Nephron (organoid): ENCODE measurements at regions not wholly inside any gene's neighbourhood (a gene's known extent, or its start where the extent isn't known, plus 50 kb on each side); places are given as distances from the start of the nearest gene placed in this dataset.
A peak's percentile ranks its signal among the peaks of the same experiment; 100 is the strongest.

Source experiments
- H3K27ac Mint-ChIP-seq, 3 experiments: 2 replicates each; pipeline ENCODE4 v1.8.0; 2020; ENCODE audit warnings: mixed read lengths in 3 of 3, mild to moderate bottlenecking in 2 of 3, moderate library complexity in 1 of 3
- H3K27me3 Mint-ChIP-seq: 2 replicates; pipeline ENCODE4 v1.8.0; 2021; ENCODE audit warnings: low read depth, mild to moderate bottlenecking, moderate library complexity, mixed read lengths
- H3K36me3 Mint-ChIP-seq: 2 replicates; pipeline ENCODE4 v1.8.0; 2020; ENCODE audit warnings: low read depth, mixed read lengths
- H3K4me1 Mint-ChIP-seq: 2 replicates; pipeline ENCODE4 v1.8.0; 2020; ENCODE audit warnings: mixed read lengths
- H3K4me3 Mint-ChIP-seq, 3 experiments: 2 replicates each; pipeline ENCODE4 v1.8.0; 2020; ENCODE audit warnings: mild to moderate bottlenecking in 3 of 3, mixed read lengths in 3 of 3, moderate library complexity in 2 of 3
- H3K9me3 Mint-ChIP-seq: 2 replicates; pipeline ENCODE4 v1.8.0; 2020; ENCODE audit warnings: mixed read lengths
- TF ChIP-seq, protein P1 (sequence below), 3 experiments: fragments of 200-600 bp; sonication (generic); IDR thresholded peaks; one replicate each; pipeline ENCODE4 v1.5.0; 2021; ENCODE audit warnings: antibody characterized with exemption in 3 of 3; ENCODE audit not compliant: unreplicated experiment in 3 of 3

DNA sequence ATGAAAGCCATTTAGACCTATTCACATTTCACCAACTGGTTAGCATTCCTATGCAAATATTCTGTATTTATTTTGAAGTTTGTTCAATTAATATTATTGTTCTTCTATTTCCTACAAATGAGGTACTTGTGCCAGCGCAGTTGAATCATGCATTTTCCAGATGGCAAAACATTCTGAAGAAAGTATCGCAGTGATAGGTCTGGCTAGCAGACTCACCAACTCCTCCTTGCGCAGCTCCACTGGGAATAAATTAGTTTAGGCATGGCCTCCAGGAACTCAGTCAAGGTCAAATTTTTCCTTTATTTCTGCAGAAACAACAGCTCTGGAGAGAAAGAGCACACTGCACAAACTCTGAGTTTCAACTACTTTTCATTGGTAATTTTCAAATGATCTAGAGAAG is 437.7 kb downstream of the COL12A1 start:
- Mint-ChIP-seq H3K36me3 (no peaks in the 10 kb centered on the region), H3K9me3 (no peaks in the 10 kb centered on the region), H3K4me3 (no peak overlapping the region), H3K27ac (no peak overlapping the region), H3K4me1 (no peaks in the 10 kb centered on the region), H3K27me3 (no peaks in the 10 kb centered on the region)
- TF ChIP-seq, protein P1, sequence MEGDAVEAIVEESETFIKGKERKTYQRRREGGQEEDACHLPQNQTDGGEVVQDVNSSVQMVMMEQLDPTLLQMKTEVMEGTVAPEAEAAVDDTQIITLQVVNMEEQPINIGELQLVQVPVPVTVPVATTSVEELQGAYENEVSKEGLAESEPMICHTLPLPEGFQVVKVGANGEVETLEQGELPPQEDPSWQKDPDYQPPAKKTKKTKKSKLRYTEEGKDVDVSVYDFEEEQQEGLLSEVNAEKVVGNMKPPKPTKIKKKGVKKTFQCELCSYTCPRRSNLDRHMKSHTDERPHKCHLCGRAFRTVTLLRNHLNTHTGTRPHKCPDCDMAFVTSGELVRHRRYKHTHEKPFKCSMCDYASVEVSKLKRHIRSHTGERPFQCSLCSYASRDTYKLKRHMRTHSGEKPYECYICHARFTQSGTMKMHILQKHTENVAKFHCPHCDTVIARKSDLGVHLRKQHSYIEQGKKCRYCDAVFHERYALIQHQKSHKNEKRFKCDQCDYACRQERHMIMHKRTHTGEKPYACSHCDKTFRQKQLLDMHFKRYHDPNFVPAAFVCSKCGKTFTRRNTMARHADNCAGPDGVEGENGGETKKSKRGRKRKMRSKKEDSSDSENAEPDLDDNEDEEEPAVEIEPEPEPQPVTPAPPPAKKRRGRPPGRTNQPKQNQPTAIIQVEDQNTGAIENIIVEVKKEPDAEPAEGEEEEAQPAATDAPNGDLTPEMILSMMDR (IDR thresholded peaks at IDR 0.05; ENCODE audit: unreplicated experiment in 3 of 3) = no peak

DNA sequence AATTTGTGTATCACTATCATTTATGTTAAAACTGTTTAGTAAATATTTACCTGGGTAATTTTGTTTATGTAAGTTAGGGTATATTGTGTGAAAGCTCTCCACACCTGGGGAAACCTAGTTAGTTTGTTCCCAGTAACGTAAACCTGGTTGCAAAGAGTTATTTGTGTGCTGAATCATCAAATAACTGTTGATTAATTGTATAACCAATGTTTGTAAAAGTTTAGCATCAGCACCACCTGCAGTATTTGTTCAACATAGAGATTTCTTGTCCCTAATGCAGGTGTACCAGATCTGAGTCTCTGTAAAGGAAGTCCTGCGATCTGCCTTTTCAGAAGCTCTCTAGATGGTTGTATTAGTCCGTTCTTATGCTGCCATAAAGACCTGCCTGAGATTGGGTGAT is 440.4 kb downstream of the COL12A1 start:
- Mint-ChIP-seq H3K4me1 (no peaks in the 10 kb centered on the region), H3K27me3 (no peaks in the 10 kb centered on the region), H3K4me3 (no peak overlapping the region), H3K9me3 (no peaks in the 10 kb centered on the region), H3K27ac (peak overlapping the region in 1 of 3 experiments; percentile 50), H3K36me3 (no peaks in the 10 kb centered on the region)
- TF ChIP-seq, protein P1 (IDR thresholded peaks at IDR 0.05; ENCODE audit: unreplicated experiment in 3 of 3) = no peak

DNA sequence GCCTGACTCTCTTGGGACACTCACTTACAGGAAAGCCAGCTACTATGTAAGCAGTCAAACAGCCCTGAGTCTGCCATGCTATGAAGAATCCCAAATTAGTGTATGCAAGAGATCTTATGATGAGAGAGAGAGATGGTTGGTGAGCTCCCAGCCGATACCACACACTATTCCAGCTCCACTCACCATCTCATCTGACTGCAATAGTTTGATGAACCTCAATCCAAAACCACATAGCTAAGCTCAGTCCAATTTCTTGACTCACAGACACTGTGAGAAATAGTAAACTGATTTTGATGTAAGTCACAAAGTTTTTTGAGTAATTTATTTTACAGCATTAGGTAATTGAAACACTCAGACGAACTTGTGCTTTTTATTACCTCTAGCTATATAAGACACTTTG is 441.4 kb downstream of the COL12A1 start:
- TF ChIP-seq, protein P1 (IDR thresholded peaks at IDR 0.05; ENCODE audit: unreplicated experiment in 3 of 3) = no peak
- Mint-ChIP-seq H3K27ac (no peak overlapping the region), H3K4me3 (no peak overlapping the region), H3K27me3 (no peaks in the 10 kb centered on the region), H3K9me3 (no peaks in the 10 kb centered on the region), H3K36me3 (no peaks in the 10 kb centered on the region), H3K4me1 (no peaks in the 10 kb centered on the region)

DNA sequence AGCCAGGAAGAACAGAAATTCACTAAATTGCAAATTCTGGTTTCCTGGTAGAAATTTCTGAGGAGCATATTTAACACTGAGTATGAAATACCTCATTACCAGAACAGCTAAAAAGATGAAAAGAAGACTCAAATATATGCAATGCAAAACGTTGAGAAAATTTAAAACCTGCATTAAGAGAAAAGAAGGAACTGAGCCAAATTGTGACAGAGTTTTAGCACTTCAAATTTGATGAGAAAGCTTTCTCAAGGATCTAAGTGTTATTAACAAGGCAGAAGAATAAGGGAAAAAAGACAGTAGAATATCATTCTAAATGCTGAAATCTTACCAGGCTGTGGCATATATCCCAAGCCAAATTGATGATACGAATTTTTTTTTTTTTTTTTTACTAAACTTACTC is 443.0 kb downstream of the COL12A1 start:
- H3K4me1 Mint-ChIP-seq = no peaks in the 10 kb centered on the region
- no peaks in the 10 kb centered on the region for H3K27me3 Mint-ChIP-seq
- no peaks in the 10 kb centered on the region for H3K36me3 Mint-ChIP-seq
- H3K4me3 Mint-ChIP-seq = no peak overlapping the region
- no peak overlapping the region for H3K27ac Mint-ChIP-seq
- TF ChIP-seq, protein P1 (IDR thresholded peaks at IDR 0.05; ENCODE audit: unreplicated experiment in 3 of 3) = no peak
- no peaks in the 10 kb centered on the region for H3K9me3 Mint-ChIP-seq

DNA sequence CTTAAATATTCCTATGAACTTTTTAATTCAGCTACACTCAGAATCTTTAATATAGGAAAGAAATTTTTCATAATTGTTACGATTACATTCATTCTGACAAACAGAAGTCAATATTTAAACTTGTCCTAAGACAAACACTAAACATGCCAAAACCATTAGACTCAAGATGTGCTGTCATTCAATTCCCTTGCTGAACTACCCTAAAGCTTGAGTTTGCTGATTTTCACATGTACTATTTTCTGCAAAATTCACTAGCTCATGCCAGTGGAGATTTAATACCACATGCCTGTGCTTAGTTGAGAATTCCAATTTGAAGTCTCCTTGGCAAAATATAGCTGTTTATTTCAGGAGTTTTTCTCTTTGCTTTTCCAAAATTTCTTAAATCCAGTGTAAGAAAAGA is 448.0 kb downstream of the COL12A1 start:
- no peaks in the 10 kb centered on the region for H3K36me3 Mint-ChIP-seq
- no peaks in the 10 kb centered on the region for H3K4me1 Mint-ChIP-seq
- TF ChIP-seq, protein P1 (IDR thresholded peaks at IDR 0.05; ENCODE audit: unreplicated experiment in 3 of 3) = no peak
- H3K9me3 Mint-ChIP-seq = no peaks in the 10 kb centered on the region
- no peaks in the 10 kb centered on the region for H3K27me3 Mint-ChIP-seq
- H3K4me3 Mint-ChIP-seq = no peak overlapping the region
- H3K27ac Mint-ChIP-seq = no peak overlapping the region

DNA sequence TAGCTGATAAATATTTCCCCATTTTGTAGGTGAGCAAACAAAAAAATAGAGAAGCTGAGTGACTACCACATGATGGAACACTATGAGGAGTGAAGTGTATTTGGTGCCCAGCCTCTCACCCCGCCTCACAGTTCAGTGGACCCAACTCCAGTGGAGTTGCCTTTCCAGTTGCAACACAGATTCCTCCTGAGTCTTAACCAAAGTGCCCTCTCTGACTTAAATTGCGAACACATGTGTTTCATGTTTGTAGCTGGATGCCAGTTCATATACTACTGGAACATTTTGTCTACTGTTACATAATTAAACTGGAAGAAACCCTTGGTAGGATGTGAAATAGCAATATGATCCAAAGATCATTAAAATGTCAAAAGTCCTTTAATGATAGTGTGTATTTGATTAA is 448.9 kb downstream of the COL12A1 start:
- Mint-ChIP-seq H3K27ac (no peak overlapping the region), H3K4me1 (no peaks in the 10 kb centered on the region)
- TF ChIP-seq, protein P1 (IDR thresholded peaks at IDR 0.05; ENCODE audit: unreplicated experiment in 3 of 3) = no peak

More for the DNA sequence above, 448.9 kb downstream of the COL12A1 start:
- H3K4me3 Mint-ChIP-seq = no peak overlapping the region
- no peaks in the 10 kb centered on the region for H3K9me3 Mint-ChIP-seq
- no peaks in the 10 kb centered on the region for H3K27me3 Mint-ChIP-seq
- H3K36me3 Mint-ChIP-seq = no peaks in the 10 kb centered on the region
